Stimulated activated CD8-positive, alpha-beta memory T cell treated with anti-CD3 and anti-CD28 coated beads, Interleukin-7, amount 100 ng/mL, for 24 hours (primary cell): ENCODE measurements at regions not wholly inside any gene's neighbourhood (a gene's known extent, or its start where the extent isn't known, plus 50 kb on each side); places are given as distances from the start of the nearest gene placed in this dataset.

Source experiments
- DNase-seq: peaks from one replicate; pipeline ENCODE4 v3.0.0-alpha.2; 2020; ENCODE audit warnings: low read depth

- no peak for DNase-seq
Observed at GRCh38 chr7:22586786-22587140, 86.8 kb upstream of the STEAP1B start.

GRCh38 chr7:22586101-22586785, 86.3 kb upstream of the STEAP1B start:
- DNase-seq, result no peak

- DNase-seq, result no peak
Observed at GRCh38 chr7:22584179-22584578, 84.2 kb upstream of the STEAP1B start.

DNA sequence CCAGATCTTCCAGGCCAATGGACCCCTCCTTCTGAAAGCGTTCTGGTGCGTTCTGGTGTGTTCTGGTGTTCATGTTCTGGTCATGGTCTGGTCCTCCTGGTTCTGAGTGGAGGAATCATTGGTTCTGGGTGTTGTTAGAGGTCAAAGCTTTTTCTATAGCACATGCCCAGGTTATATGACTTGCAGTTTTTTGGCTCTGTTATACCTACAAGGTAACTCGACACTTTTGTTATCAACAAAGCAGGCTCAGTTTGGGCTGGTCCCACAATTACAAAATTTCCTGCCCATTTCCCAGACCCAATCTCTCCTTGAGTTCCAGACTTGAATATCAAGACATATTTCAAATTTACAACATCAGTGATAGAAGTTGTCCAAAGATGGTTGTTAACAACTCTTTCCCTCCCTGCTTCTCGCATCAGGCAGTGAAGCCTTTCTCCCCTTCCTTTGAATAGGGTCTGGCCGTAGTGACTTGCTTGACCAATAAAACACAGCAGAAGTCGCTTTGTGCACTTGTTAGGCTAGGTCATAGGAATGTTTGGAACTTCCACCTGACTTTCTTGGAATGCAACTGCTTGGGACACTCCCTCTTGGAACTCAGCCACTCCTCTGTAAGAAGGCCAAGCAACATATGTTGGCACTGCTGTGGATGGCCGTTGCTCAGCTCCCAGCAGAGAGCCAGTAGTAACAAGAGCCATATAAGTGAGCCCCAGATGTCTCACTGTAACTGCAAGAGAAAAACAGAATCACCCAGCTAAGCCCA, 83.1 kb upstream of the STEAP1B start:
- DNase-seq, result no peak

DNA sequence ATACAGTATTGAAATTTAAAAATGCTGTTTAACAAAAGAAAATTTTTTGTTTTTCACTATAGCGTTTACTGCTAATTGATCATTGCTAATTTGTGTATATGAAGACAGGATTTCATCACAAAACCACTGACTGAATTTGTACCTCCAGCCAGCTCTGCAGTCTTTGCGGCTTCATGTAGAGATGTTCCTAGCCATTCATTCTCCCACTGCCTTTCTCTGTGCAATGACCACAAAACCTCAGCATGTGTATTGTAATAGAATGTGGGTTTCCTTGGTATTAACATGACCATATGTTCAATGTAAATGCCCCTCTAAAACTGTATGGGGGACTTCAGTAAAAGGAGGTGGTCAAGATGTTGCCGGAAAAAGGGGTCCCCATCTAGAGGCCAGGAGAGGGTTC, 81.1 kb upstream of the STEAP1B start:
- DNase-seq, result no peak

DNA sequence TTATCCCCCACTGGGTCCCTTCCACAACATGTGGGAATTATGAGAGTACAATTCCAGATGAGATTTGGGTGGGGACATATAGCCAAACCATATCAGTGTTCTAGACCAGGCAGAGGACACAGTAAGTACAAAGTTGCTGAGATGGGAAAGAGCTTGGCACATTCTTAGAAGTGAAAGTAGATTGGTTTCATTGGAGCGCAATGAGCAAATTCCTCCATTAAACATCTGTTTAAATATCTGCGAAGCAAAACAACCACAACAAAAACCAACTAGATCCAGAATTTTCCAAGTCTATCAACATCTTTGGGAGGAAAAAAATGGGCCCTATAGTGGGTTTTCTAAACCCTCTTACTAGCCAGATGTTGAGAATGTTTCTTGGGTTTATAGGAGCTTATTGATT, 80.0 kb upstream of the STEAP1B start:
- no peak for DNase-seq

GRCh38 chr7:22578007-22578733, 78.2 kb upstream of the STEAP1B start:
- no peak for DNase-seq

DNA sequence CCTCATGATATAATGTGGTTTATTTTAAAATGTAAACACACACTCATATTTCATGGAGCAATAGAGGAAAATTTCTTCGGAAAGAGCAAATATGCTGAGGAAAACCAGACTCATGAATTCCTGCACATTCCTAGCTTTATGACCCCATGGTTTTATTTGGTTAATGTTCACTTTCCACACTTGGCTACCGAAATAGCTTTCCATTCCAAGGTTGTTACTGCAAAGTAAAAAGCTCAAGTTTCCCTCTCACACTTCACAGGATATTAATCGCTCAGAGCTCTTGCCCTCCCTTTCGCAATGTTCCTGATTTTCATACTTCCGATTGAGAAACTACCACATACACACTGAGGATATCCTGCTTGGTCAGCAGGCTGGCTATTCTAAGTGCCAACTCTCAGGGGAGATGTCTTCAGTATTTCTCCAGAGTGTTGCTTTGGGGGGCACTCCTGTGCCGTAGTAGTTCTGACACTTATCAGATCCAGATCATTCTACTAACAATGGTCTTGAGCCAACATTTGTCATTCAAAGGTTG, 77.5 kb upstream of the STEAP1B start:
- DNase-seq, result no peak

DNA sequence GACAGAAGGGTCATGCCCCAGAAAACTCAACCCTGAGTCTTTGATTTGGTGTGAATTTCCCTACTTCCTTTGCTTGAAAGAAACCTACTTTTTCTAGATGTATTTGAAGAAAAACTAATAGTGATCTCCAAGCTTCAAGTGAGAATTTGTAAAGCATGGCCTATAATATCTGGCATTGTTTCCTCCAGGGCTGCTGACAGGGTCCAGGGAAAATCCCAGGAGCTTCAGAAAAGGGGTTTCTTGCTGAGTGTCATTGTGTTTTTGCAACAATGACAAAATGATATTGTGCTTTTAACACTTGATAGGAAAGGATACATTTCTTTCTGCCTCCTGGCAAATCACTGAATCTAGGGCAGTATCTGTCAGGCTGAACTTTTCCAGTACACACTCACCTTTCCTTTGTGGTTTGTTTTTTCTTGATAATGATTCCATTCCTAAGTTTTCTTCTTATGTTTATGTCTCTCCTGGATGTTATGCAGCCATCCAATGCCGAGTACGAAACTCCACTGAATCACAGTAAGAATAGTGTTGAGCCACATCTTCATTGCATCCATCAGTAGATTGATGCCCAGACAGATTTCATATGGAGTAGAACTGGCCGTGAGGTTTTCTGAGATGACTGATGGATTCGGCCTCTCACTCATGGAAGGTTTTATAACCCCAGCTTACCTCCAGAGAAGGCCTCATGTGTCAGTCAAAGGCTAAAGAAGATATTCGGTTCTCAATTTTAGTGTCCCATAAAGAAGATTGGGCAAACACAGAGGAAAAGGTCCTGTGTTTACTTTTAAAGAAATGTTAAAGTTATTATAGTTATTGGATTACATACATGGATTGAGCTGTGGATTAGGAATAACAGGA, 76.9 kb upstream of the STEAP1B start:
- no peak for DNase-seq

DNA sequence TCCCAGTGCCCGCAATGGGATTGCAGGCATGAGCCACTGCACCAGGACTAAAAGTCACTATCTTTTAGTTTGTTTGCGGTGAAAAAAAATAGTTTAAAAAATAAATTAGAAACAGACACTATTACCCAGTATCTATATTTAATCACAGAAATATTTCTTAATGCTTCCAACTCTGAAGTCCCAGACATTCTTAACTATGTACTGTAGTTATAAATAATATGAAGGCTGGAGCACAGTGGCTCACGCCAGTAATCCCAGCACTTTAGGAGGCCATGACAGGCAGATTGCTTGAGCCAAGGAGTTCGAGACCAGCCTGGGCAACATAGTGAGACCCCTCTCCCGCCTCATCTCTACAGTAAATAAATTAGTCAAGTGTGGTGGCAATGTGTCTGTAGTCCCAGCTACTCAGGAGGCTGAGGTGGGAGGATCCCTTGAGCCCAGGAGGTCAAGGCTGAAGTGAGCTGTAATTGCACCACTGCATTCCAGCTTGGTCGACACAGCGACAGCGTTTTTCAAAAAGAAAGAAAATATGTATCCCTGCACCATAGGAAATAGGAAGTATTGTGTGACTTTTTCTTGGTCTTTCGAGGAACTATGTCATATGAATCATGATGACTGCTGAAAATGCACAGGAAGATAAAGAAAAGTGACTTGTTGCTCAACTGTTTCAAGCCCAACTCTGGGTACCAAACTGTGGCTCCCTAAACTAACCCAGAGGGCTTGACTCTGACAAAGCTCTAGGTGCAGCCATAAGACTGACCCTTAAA, 74.9 kb upstream of the STEAP1B start:
- no peak for DNase-seq

DNA sequence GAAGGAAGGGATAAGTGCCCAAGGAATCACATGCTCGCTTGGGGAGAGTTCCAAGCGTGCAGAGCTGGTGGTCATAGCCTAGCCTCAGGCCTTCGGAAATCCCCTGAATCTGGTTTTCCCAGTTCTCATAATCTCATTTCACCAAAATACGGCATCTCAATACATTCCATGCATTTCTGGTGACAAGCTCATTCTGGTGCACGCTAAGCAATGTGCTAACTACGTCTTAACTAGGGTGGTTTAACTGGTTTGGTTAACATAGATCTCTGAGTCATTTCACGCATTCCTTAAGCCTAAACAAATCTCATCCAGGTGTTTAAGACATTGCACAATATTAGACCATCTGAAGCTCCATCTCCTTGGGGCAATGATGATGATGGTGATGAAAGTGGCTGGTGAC, 72.9 kb upstream of the STEAP1B start:
- no peak for DNase-seq

- no peak for DNase-seq
Observed at GRCh38 chr7:22572292-22572691, 72.3 kb upstream of the STEAP1B start.

DNA sequence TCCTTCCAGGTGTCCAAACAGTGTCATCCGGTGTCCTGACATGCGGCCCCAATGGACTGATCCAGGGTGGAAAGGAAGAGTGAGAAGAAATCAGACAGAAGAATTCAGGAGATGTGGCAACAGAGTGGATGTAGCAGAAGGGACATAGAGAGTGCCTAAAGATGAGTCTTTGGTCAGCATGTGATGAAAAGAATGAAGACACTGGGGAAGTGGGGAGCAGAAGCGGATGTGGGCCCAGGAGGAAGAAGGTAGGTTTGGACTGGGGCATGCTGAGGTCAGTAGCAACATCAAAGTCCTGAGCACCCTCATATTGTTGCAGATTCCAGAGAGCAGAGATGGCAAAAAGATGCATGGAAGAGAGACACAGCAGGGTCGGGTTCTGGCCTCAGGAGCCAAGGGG, 71.8 kb upstream of the STEAP1B start:
- DNase-seq, result no peak

DNA sequence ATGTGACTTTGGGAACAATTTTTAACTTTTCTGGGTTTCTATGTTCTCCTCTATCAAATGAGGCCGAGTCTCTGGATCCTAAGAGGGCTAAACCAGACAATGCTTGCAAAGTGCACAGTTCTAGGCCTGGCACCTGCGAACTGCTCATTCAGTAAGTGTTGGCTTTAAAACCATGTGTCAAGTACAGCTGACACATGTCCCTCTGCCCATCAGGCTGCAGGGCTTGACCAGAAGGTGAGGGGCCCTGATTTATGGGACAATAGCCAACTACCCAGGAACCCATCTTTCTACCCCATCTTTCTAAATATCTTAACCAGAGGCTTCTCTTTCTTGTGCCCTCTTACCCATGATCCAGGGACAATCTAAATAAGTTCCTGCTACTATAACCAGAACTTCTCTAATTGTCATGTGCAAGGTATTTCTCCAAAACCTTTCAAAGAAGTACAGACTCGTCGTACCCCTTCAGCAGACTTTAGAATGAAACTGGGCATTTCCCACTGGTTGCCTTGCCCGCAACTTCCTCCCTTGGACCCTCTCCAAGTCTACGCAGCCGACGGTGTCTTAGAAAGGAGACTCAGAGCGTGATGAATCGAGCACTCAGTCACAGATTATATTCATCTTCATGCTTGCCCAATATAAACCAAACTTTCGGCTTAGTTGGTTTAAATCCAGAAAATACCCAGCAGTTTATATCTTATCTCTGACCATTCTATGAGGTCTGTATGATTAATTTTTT, 69.8 kb upstream of the STEAP1B start:
- DNase-seq, result no peak

GRCh38 chr7:22566592-22566991, 66.6 kb upstream of the STEAP1B start:
- DNase-seq, result no peak

DNA sequence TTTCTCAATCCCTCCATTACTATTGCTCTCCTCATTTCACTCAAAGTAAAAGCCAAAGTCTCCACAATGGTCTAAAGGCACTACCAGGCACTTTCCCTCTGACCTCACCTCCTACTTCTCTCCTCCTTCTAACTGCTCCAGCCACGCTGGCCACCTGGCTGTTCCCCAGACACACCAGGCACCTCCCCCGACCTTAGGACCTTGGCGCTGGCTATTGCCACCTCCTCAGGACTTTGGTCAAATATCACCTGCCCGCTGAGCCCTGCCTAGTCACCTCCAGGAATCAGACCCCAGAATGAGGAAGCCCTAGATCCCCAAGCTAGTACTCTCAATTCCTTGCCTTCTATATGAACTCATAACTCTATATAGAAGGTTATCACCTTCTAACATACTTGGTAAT, 66.2 kb upstream of the STEAP1B start:
- DNase-seq, result no peak

DNA sequence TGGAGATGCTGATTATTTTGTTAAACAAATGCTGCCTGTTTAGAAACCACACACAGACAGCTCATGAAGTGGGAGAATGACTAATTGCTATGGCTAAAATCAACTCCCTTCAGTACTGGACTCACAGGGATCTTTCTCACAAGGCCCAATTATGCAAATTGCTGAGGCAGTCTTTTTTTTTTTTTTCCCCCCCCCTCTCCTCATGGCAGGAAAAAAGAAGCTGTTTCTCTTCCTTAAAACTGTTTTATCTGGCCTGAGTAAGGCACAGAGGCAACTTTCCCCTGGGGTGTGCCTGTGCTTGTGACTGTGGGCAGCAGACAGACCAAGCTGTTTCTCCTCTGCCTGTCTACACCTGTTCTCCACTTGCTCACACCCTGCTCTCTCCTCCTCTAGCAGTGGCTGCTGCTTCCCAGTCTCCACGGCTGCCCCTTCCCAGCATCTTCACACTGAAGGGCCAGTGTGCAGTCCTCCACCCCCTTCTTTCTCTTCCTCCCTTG, 65.4 kb upstream of the STEAP1B start:
- DNase-seq, result no peak

GRCh38 chr7:22564511-22565045, 64.6 kb upstream of the STEAP1B start:
- DNase-seq, result no peak

DNA sequence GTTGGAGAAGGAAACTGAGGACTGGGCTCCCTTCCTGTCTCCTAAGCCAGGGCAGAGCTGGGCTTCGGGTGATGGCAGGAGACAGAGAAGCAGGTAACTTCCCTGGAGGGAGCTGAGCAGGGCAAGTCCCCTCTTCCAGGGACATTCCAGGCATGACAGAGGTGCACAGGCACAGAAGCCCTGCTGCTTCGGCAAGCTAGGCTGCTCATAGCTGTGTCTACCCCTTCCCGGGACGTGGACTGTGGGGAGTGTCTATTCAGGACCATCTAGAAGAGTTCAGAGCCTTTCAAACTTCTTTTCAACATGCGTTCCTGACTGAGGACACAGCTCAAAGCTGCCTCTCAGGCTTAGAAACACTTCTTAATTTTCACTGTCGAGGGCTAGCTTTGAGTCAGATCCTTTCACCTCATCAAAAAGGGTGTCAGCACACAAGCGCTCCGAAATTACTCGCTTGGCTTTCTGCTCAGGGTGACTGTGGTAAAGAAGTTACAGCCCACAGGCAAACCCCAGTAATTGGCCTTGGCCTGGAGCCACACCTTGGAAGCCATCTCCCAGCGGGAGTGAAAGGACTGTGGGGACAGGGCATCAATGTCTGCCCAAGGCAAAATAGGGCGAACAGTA, 63.7 kb upstream of the STEAP1B start:
- no peak for DNase-seq
